ENCODE measurements at regions not wholly inside any gene's neighbourhood (a gene's known extent, or its start where the extent isn't known, plus 50 kb on each side); places are given as distances from the start of the nearest gene placed in this dataset.

DNA sequence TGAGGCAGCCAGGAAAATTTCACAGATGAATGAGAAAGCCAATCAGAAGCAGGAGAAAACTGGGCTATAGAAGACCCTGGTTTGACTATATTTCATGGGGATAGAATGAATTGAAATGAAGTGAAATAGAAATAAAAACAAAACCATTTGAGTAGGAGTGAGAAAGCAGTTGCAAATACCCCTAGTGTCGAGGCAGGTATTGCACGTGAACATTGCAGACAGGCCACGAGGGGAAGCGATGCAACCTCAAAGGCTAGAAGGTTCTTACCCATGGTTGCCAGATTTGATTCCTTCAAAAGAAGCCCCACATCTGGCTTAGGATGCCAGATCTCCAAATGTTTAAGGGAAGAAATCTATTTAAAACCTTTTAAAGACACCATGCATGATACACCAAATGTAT lies 648.9 kb downstream of the VRK1 start:
- Mint-ChIP-seq H3K9me3 (ENCODE audit: unreplicated experiment) (no peaks in the 10 kb centered on the region), H3K36me3 (ENCODE audit: insufficient read depth, unreplicated experiment) (no peaks in the 10 kb centered on the region), H3K4me1 (ENCODE audit: low read depth, unreplicated experiment) (no peaks in the 10 kb centered on the region), H3K27me3 (ENCODE audit: insufficient read depth, unreplicated experiment) (peaks cover 5% of the 10 kb centered on the region), H3K27ac (ENCODE audit: unreplicated experiment) (no peak overlapping the region), H3K4me3 (ENCODE audit: unreplicated experiment) (no peak overlapping the region)
- ChIA-PET POLR2A (no interaction called here), CTCF (no interaction called here)
- Histone ChIP-seq H3K36me3 (ENCODE audit: control insufficient read depth, insufficient read depth, low read length) (no peaks in the 10 kb centered on the region), H3K9me3 (no peaks in the 10 kb centered on the region), H3K4me1 (no peaks in the 10 kb centered on the region), H3K27me3 (replicated peaks; ENCODE audit: control insufficient read depth, insufficient read depth, low read length) (no peaks in the 10 kb centered on the region), H3K4me3 (ENCODE audit: low read depth, low read length) (no peak overlapping the region)
- TF ChIP-seq, protein P1, sequence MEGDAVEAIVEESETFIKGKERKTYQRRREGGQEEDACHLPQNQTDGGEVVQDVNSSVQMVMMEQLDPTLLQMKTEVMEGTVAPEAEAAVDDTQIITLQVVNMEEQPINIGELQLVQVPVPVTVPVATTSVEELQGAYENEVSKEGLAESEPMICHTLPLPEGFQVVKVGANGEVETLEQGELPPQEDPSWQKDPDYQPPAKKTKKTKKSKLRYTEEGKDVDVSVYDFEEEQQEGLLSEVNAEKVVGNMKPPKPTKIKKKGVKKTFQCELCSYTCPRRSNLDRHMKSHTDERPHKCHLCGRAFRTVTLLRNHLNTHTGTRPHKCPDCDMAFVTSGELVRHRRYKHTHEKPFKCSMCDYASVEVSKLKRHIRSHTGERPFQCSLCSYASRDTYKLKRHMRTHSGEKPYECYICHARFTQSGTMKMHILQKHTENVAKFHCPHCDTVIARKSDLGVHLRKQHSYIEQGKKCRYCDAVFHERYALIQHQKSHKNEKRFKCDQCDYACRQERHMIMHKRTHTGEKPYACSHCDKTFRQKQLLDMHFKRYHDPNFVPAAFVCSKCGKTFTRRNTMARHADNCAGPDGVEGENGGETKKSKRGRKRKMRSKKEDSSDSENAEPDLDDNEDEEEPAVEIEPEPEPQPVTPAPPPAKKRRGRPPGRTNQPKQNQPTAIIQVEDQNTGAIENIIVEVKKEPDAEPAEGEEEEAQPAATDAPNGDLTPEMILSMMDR (IDR thresholded peaks at IDR 0.05; ENCODE audit: insufficient read depth in 1 of 2, low read depth in 1 of 2, low read length in 1 of 2, severe bottlenecking in 1 of 2, unreplicated experiment in 1 of 2): no peak
- no TSS peak for BruUV-seq (replicated peaks)
- DNase-seq: no peak
- intact Hi-C loops (cut with micrococcal nuclease; ENCODE audit: unreplicated experiment): no loop called here

DNA sequence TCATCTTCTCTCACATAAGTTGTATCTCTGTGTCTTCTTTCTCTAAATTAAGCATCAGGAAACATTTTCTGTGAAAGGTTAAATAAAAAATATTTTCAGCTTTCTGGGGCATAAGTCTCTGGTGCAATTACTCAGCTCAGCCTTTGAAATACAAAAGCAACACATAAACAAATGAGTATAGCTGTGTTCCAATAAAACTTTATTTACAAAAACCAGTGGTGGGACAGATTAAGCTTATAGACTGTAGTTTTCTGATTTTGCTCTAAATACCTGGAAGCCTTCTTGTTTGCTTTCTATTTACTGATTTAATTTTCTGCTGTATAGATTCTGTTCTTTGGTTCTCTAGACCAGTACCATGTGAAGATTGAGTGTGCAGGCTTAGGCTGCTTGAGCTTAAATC lies 655.1 kb downstream of the VRK1 start:
- no peak overlapping the region for H3K4me3 Mint-ChIP-seq (ENCODE audit: unreplicated experiment)

DNA sequence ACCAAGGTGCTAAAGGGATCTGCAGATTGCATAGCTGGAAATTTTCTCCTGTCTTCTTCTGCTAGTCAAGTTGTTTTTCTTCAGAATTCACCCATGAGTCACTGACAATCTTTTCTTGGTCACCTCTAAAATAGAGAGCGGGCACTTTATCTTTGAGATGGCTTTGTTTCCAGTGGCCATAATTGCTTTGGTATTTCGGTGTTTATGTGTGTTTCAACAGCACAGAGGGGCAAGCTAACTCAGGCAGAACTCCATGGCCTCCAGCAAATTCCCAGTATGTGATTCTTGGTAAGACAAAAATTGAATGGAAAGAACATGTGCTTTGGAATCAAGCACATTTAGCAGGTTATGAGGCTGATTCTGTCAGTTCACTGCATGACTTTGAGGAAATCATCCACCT lies 656.8 kb downstream of the VRK1 start:
- Histone ChIP-seq H3K4me3 (ENCODE audit: low read depth, low read length) (no peak overlapping the region), H3K4me1 (no peaks in the 10 kb centered on the region), H3K36me3 (ENCODE audit: control insufficient read depth, insufficient read depth, low read length) (no peaks in the 10 kb centered on the region), H3K9me3 (no peaks in the 10 kb centered on the region), H3K27me3 (replicated peaks; ENCODE audit: control insufficient read depth, insufficient read depth, low read length) (no peaks in the 10 kb centered on the region)
- Mint-ChIP-seq H3K4me3 (ENCODE audit: unreplicated experiment) (no peak overlapping the region), H3K36me3 (ENCODE audit: insufficient read depth, unreplicated experiment) (no peaks in the 10 kb centered on the region), H3K9me3 (ENCODE audit: unreplicated experiment) (no peaks in the 10 kb centered on the region), H3K27ac (ENCODE audit: unreplicated experiment) (no peak overlapping the region), H3K4me1 (ENCODE audit: low read depth, unreplicated experiment) (no peaks in the 10 kb centered on the region), H3K27me3 (ENCODE audit: insufficient read depth, unreplicated experiment) (no peaks in the 10 kb centered on the region)
- no TSS peak for BruUV-seq (replicated peaks)
- POLR2A ChIA-PET: no interaction called here
- intact Hi-C loops (cut with micrococcal nuclease; ENCODE audit: unreplicated experiment): no loop called here
- DNase-seq: no peak
- TF ChIP-seq, protein P1 (IDR thresholded peaks at IDR 0.05; ENCODE audit: insufficient read depth in 1 of 2, low read depth in 1 of 2, low read length in 1 of 2, severe bottlenecking in 1 of 2, unreplicated experiment in 1 of 2): no peak
- CTCF ChIA-PET: no interaction called here

More for the DNA sequence above, 655.1 kb downstream of the VRK1 start:
- intact Hi-C loops (cut with micrococcal nuclease; ENCODE audit: unreplicated experiment): no loop called here
- Mint-ChIP-seq H3K4me1 (ENCODE audit: low read depth, unreplicated experiment) (no peaks in the 10 kb centered on the region), H3K27me3 (ENCODE audit: insufficient read depth, unreplicated experiment) (no peaks in the 10 kb centered on the region), H3K36me3 (ENCODE audit: insufficient read depth, unreplicated experiment) (no peaks in the 10 kb centered on the region), H3K27ac (ENCODE audit: unreplicated experiment) (no peak overlapping the region), H3K9me3 (ENCODE audit: unreplicated experiment) (no peaks in the 10 kb centered on the region)
- BruUV-seq (replicated peaks): no TSS peak
- TF ChIP-seq, protein P1 (IDR thresholded peaks at IDR 0.05; ENCODE audit: insufficient read depth in 1 of 2, low read depth in 1 of 2, low read length in 1 of 2, severe bottlenecking in 1 of 2, unreplicated experiment in 1 of 2): no peak
- Histone ChIP-seq H3K4me1 (no peaks in the 10 kb centered on the region), H3K27me3 (replicated peaks; ENCODE audit: control insufficient read depth, insufficient read depth, low read length) (no peaks in the 10 kb centered on the region), H3K9me3 (no peaks in the 10 kb centered on the region), H3K4me3 (ENCODE audit: low read depth, low read length) (no peak overlapping the region), H3K36me3 (ENCODE audit: control insufficient read depth, insufficient read depth, low read length) (no peaks in the 10 kb centered on the region)
- CTCF ChIA-PET: no interaction called here
- DNase-seq: no peak
- POLR2A ChIA-PET: no interaction called here

Measured in Caco-2 (cell line).